ENCODE measurements at regions not wholly inside any gene's neighbourhood (a gene's known extent, or its start where the extent isn't known, plus 50 kb on each side); places are given as distances from the start of the nearest gene placed in this dataset.
"Not testable (repeated sequence)": the region's sequence is repeated elsewhere in the genome, so short reads cannot be mapped to it uniquely, and the experiment has no call there.

GRCh38 chr6:95882371-95882770 lies 133.4 kb upstream of the FUT9 start:
- H3K9me3 Mint-ChIP-seq = no peaks in the 10 kb centered on the region

GRCh38 chr6:95888711-95889110 lies 127.1 kb upstream of the FUT9 start:
- H3K27me3 ChIP-seq (ENCODE audit: insufficient read depth, low read length, poor library complexity, severe bottlenecking); H3K4me1 ChIP-seq (ENCODE audit: insufficient read depth, low read length); H3K4me3 ChIP-seq (ENCODE audit: low read length); H3K4me1 Mint-ChIP-seq; H3K4me3 Mint-ChIP-seq; H3K27me3 Mint-ChIP-seq; H3K9me3 ChIP-seq (ENCODE audit: low read length); H3K36me3 ChIP-seq (ENCODE audit: insufficient read depth, low read length); POLR2A ChIA-PET; H3K36me3 Mint-ChIP-seq; H3K9me3 Mint-ChIP-seq; H3K27ac Mint-ChIP-seq; H3K27ac ChIP-seq (ENCODE audit: low read depth, low read length); CTCF ChIA-PET; DNase-seq: not testable (repeated sequence)

More at GRCh38 chr6:95882371-95882770, 133.4 kb upstream of the FUT9 start:
- ChIA-PET POLR2A (no interaction called here), CTCF (no interaction called here)
- H3K27me3 Mint-ChIP-seq = no peaks in the 10 kb centered on the region
- Histone ChIP-seq H3K27ac (ENCODE audit: low read depth, low read length) (no peak overlapping the region), H3K27me3 (ENCODE audit: insufficient read depth, low read length, poor library complexity, severe bottlenecking) (no peaks in the 10 kb centered on the region), H3K4me1 (ENCODE audit: insufficient read depth, low read length) (no peaks in the 10 kb centered on the region), H3K9me3 (ENCODE audit: low read length) (no peaks in the 10 kb centered on the region), H3K36me3 (ENCODE audit: insufficient read depth, low read length) (no peaks in the 10 kb centered on the region), H3K4me3 (ENCODE audit: low read length) (no peak overlapping the region)
- H3K27ac Mint-ChIP-seq = no peak overlapping the region
- no peak for DNase-seq
- H3K4me3 Mint-ChIP-seq = no peak overlapping the region
- H3K4me1 Mint-ChIP-seq = no peaks in the 10 kb centered on the region
- H3K36me3 Mint-ChIP-seq = no peaks in the 10 kb centered on the region

DNA sequence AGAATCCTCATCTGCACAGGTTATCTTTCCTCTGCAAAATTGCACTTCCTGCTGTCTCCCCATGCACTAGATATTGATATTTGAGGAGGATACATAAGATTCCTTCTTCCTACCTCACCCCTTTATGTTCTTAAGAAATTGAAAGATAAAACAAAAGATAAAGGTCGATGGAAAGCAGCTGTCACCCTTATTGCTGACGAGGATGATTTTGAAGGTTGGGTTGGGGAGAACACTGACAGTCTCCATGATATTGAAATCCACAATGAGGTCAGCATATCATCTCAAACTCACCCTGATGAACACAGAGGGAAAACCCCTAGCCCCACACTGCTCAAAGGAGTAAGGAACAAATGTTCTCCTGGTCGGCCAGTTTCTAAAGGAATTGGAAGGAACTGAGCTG lies 110.6 kb upstream of the FUT9 start:
- Mint-ChIP-seq H3K4me3 (no peak overlapping the region), H3K9me3 (peaks cover 0 to 5% (median 2%) of the 10 kb centered on the region in 5 donors), H3K27me3 (no peaks in the 10 kb centered on the region), H3K27ac (no peak overlapping the region), H3K36me3 (no peaks in the 10 kb centered on the region), H3K4me1 (no peaks in the 10 kb centered on the region)
- ChIA-PET CTCF (no interaction called here), POLR2A (no interaction called here)
- H3K4me1 ChIP-seq (ENCODE audit: insufficient read depth, low read length) = no peaks in the 10 kb centered on the region
- no peaks in the 10 kb centered on the region for H3K36me3 ChIP-seq (ENCODE audit: insufficient read depth, low read length)
- H3K9me3 ChIP-seq (ENCODE audit: low read length) = no peaks in the 10 kb centered on the region
- H3K27ac ChIP-seq (ENCODE audit: low read depth, low read length) = no peak overlapping the region
- no peak for DNase-seq
- no peaks in the 10 kb centered on the region for H3K27me3 ChIP-seq (ENCODE audit: insufficient read depth, low read length, poor library complexity, severe bottlenecking)
- no peak overlapping the region for H3K4me3 ChIP-seq (ENCODE audit: low read length)

DNA sequence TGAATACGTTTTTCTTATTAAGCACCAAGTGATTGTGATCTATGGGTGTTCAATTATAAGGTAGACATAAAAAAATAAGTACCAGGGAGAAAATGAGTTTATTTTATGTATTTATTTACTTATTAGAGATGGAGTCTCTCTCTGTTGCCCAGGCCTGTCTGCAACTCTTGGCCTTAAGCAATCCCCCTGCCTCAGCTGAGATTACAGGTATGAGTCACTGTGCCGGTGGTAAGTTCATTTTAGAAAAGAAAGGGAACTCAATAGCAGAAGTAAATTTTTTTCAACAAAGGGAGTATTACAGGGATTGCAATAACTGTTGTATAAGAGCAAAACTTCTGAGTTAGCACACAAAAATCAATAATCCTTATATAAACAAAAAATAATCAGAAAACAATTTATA lies 98.7 kb upstream of the FUT9 start:
- no peak overlapping the region for H3K4me3 ChIP-seq (ENCODE audit: low read length)
- Mint-ChIP-seq H3K9me3 (no peaks in the 10 kb centered on the region), H3K27ac (no peak overlapping the region), H3K27me3 (no peaks in the 10 kb centered on the region), H3K4me3 (no peak overlapping the region), H3K36me3 (no peaks in the 10 kb centered on the region), H3K4me1 (no peaks in the 10 kb centered on the region)
- ChIA-PET POLR2A (no interaction called here), CTCF (no interaction called here)
- no peaks in the 10 kb centered on the region for H3K4me1 ChIP-seq (ENCODE audit: insufficient read depth, low read length)
- no peaks in the 10 kb centered on the region for H3K27me3 ChIP-seq (ENCODE audit: insufficient read depth, low read length, poor library complexity, severe bottlenecking)
- no peak for DNase-seq
- H3K36me3 ChIP-seq (ENCODE audit: insufficient read depth, low read length) = no peaks in the 10 kb centered on the region
- H3K9me3 ChIP-seq (ENCODE audit: low read length) = no peaks in the 10 kb centered on the region
- no peak overlapping the region for H3K27ac ChIP-seq (ENCODE audit: low read depth, low read length)

DNA sequence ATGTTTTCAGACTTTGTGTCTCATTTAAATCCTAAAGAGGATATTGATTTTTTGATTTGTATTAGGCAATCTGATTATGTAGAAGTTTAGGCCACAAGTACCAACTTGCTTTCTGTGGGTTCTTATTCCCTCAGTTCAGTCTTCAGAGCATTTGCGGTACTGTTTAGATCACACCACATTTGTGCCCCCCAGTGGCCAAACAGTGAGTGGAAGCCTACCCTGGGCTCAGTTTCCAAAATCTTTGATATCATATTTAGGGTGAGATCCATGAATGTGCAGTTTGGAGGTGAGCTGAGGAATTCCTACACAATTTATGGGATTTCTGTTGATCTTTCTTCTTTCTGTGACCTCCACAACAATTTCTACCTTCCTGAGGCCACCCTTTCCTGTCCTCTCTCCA lies 92.3 kb upstream of the FUT9 start:
- Mint-ChIP-seq H3K9me3 (no peaks in the 10 kb centered on the region), H3K4me1 (no peaks in the 10 kb centered on the region), H3K27me3 (no peaks in the 10 kb centered on the region), H3K36me3 (no peaks in the 10 kb centered on the region), H3K4me3 (no peak overlapping the region), H3K27ac (no peak overlapping the region)
- ChIA-PET POLR2A (no interaction called here), CTCF (no interaction called here)
- Histone ChIP-seq H3K36me3 (ENCODE audit: insufficient read depth, low read length) (no peaks in the 10 kb centered on the region), H3K4me3 (ENCODE audit: low read length) (no peak overlapping the region), H3K27me3 (ENCODE audit: insufficient read depth, low read length, poor library complexity, severe bottlenecking) (no peaks in the 10 kb centered on the region), H3K27ac (ENCODE audit: low read depth, low read length) (no peak overlapping the region), H3K9me3 (ENCODE audit: low read length) (no peaks in the 10 kb centered on the region), H3K4me1 (ENCODE audit: insufficient read depth, low read length) (no peaks in the 10 kb centered on the region)
- DNase-seq = no peak

DNA sequence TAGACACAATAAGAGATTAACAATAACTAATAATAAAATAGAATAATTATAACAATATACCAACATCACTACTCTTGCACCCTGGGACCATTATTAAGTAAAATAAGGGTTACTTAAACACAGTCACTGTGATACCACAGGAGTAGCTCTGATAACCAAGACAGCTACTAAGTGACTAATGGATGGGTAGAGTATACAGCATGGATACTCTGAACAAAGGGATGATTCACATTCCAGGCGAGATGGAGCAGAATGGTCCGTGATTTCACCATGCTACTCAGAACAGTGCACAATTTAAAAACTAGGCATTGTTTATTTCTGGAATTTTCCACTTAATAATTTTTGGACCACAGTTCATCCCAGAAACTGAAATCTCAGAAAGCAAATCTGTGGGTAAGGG lies 80.0 kb upstream of the FUT9 start:
- no peaks in the 10 kb centered on the region for H3K36me3 Mint-ChIP-seq
- H3K4me1 Mint-ChIP-seq = no peaks in the 10 kb centered on the region
- Histone ChIP-seq H3K9me3 (ENCODE audit: low read length) (no peaks in the 10 kb centered on the region), H3K36me3 (ENCODE audit: insufficient read depth, low read length) (no peaks in the 10 kb centered on the region), H3K27ac (ENCODE audit: low read depth, low read length) (no peak overlapping the region), H3K4me1 (ENCODE audit: insufficient read depth, low read length) (no peaks in the 10 kb centered on the region), H3K27me3 (ENCODE audit: insufficient read depth, low read length, poor library complexity, severe bottlenecking) (no peaks in the 10 kb centered on the region), H3K4me3 (ENCODE audit: low read length) (no peak overlapping the region)
- ChIA-PET POLR2A (no interaction called here), CTCF (no interaction called here)
- no peak overlapping the region for H3K27ac Mint-ChIP-seq
- no peak for DNase-seq
- H3K9me3 Mint-ChIP-seq = no peaks in the 10 kb centered on the region
- no peak overlapping the region for H3K4me3 Mint-ChIP-seq
- H3K27me3 Mint-ChIP-seq = no peaks in the 10 kb centered on the region

- no peak overlapping the region for H3K27ac ChIP-seq (ENCODE audit: low read depth, low read length)
- DNase-seq = no peak
- no peak overlapping the region for H3K27ac Mint-ChIP-seq
- no peaks in the 10 kb centered on the region for H3K36me3 Mint-ChIP-seq
- H3K4me1 ChIP-seq (ENCODE audit: insufficient read depth, low read length) = no peaks in the 10 kb centered on the region
- no peak overlapping the region for H3K4me3 Mint-ChIP-seq
- no peaks in the 10 kb centered on the region for H3K27me3 ChIP-seq (ENCODE audit: insufficient read depth, low read length, poor library complexity, severe bottlenecking)
- H3K9me3 Mint-ChIP-seq = no peaks in the 10 kb centered on the region
- POLR2A ChIA-PET = no interaction called here
- CTCF ChIA-PET = no interaction called here
- no peak overlapping the region for H3K4me3 ChIP-seq (ENCODE audit: low read length)
- H3K27me3 Mint-ChIP-seq = no peaks in the 10 kb centered on the region
- no peaks in the 10 kb centered on the region for H3K9me3 ChIP-seq (ENCODE audit: low read length)
- no peaks in the 10 kb centered on the region for H3K36me3 ChIP-seq (ENCODE audit: insufficient read depth, low read length)
- H3K4me1 Mint-ChIP-seq = no peaks in the 10 kb centered on the region
These were observed 68.9 kb upstream of the FUT9 start for GRCh38 chr6:95946906-95947305.

DNA sequence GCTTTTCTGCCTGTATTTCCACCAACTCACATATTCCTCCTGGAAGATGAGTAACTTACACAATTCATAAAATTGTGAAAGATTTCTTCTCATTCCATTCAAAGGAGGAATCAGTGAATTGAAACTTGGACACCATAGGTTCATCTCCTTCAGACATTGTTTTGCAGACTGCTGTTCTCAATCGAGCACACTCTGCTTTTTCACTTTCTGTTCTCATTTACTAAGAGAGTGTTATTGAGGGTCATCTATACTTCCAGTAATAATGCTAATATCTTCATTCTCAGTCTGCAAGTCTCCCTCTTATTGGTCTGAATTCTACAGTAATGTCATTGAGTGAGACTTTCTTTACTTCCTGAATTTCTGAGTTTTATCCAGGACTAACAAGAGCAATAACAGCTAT lies 67.5 kb upstream of the FUT9 start:
- H3K9me3 Mint-ChIP-seq = no peaks in the 10 kb centered on the region
- no peak overlapping the region for H3K4me3 Mint-ChIP-seq
- CTCF ChIA-PET = no interaction called here
- Histone ChIP-seq H3K4me1 (ENCODE audit: insufficient read depth, low read length) (no peaks in the 10 kb centered on the region), H3K27ac (ENCODE audit: low read depth, low read length) (no peak overlapping the region), H3K4me3 (ENCODE audit: low read length) (no peak overlapping the region), H3K9me3 (ENCODE audit: low read length) (no peaks in the 10 kb centered on the region), H3K27me3 (ENCODE audit: insufficient read depth, low read length, poor library complexity, severe bottlenecking) (no peaks in the 10 kb centered on the region), H3K36me3 (ENCODE audit: insufficient read depth, low read length) (no peaks in the 10 kb centered on the region)
- H3K36me3 Mint-ChIP-seq = no peaks in the 10 kb centered on the region
- no peaks in the 10 kb centered on the region for H3K4me1 Mint-ChIP-seq
- DNase-seq = no peak
- no peaks in the 10 kb centered on the region for H3K27me3 Mint-ChIP-seq
- POLR2A ChIA-PET = no interaction called here
- H3K27ac Mint-ChIP-seq = no peak overlapping the region

DNA sequence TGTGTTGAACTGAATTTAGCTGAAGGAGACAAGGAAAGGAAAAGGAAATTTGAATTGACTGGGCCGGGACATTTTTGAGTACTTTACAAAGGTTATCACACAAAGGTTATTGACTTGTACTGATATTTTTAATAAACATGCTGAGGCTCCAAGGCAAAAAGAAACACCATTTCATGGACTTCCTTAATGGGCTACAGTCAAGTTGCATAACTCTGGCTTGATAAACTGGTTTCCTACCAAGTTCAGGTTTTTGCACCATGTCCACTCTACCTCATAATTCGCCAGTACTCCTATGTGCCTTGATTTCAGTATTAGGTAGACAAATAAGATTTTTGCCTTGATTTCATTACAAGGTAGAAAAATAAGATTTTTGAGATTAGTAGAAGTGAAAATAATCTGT lies 65.8 kb upstream of the FUT9 start:
- no peak for DNase-seq
- Mint-ChIP-seq H3K27ac (no peak overlapping the region), H3K9me3 (no peaks in the 10 kb centered on the region), H3K36me3 (no peaks in the 10 kb centered on the region), H3K4me1 (no peaks in the 10 kb centered on the region), H3K4me3 (no peak overlapping the region), H3K27me3 (no peaks in the 10 kb centered on the region)
- Histone ChIP-seq H3K36me3 (ENCODE audit: insufficient read depth, low read length) (no peaks in the 10 kb centered on the region), H3K4me3 (ENCODE audit: low read length) (no peak overlapping the region), H3K9me3 (ENCODE audit: low read length) (no peaks in the 10 kb centered on the region), H3K4me1 (ENCODE audit: insufficient read depth, low read length) (no peaks in the 10 kb centered on the region), H3K27ac (ENCODE audit: low read depth, low read length) (no peak overlapping the region), H3K27me3 (ENCODE audit: insufficient read depth, low read length, poor library complexity, severe bottlenecking) (no peaks in the 10 kb centered on the region)
- CTCF ChIA-PET = no interaction called here
- POLR2A ChIA-PET = no interaction called here

Measured in CD8-positive, alpha-beta memory T cell (primary cell).